Loucy (cell line): ENCODE measurements at regions not wholly inside any gene's neighbourhood (a gene's known extent, or its start where the extent isn't known, plus 50 kb on each side); places are given as distances from the start of the nearest gene placed in this dataset.

Experiments used
- H2AFZ ChIP-seq: fragments of 200-600 bp; sonication (generic); 2 replicates; pipeline ENCODE4 v1.6.0; 2016; ENCODE audit warnings: antibody characterized with exemption, mild to moderate bottlenecking, low read length, moderate library complexity
- H3F3A ChIP-seq: fragments of 200-600 bp; 2 replicates; pipeline ENCODE4 v1.6.0; 2016; ENCODE audit warnings: antibody characterized with exemption, low read depth, mild to moderate bottlenecking
- H3K27me3 ChIP-seq: fragments of 200-600 bp; sonication (generic); 2 replicates; pipeline ENCODE4 v1.6.1; 2014; ENCODE audit warnings: low read length, mild to moderate bottlenecking; ENCODE audit not compliant: insufficient read depth, poor library complexity, severe bottlenecking
- H3K36me3 ChIP-seq: fragments of 200-600 bp; sonication (generic); 2 replicates; pipeline ENCODE4 v1.6.1; 2016; ENCODE audit warnings: low read length; ENCODE audit not compliant: insufficient read depth
- H3K4me1 ChIP-seq: fragments of 200-600 bp; sonication (generic); 2 replicates; pipeline ENCODE4 v1.5.1; 2014; ENCODE audit warnings: low read length, mild to moderate bottlenecking; ENCODE audit not compliant: insufficient read depth, poor library complexity, severe bottlenecking
- H3K4me2 ChIP-seq: fragments of 200-600 bp; sonication (generic); 2 replicates; pipeline ENCODE4 v1.6.0; 2014; ENCODE audit warnings: antibody characterized with exemption, low read length, low read depth, mild to moderate bottlenecking; ENCODE audit not compliant: poor library complexity, severe bottlenecking
- H3K4me3 ChIP-seq: fragments of 200-600 bp; sonication (generic); 2 replicates; pipeline ENCODE4 v1.5.1; 2014; ENCODE audit warnings: low read length, mild to moderate bottlenecking, mixed read lengths; ENCODE audit not compliant: poor library complexity, severe bottlenecking
- H3K79me2 ChIP-seq: fragments of 200-600 bp; sonication (generic); 2 replicates; pipeline ENCODE4 v1.6.1; 2014; ENCODE audit warnings: low read length; ENCODE audit not compliant: insufficient read depth
- H3K9ac ChIP-seq: fragments of 200-600 bp; sonication (generic); 2 replicates; pipeline ENCODE4 v1.6.0; 2014; ENCODE audit warnings: mild to moderate bottlenecking, low read depth, low read length, moderate library complexity; ENCODE audit not compliant: poor library complexity, severe bottlenecking
- H3K9me2 ChIP-seq: fragments of 200-600 bp; sonication (generic); replicated peaks from 2 replicates; pipeline ENCODE4 v1.6.1; 2016; ENCODE audit warnings: low read depth, low read length, mixed read lengths
- H3K9me3 ChIP-seq: fragments of 200-600 bp; sonication (generic); 2 replicates; pipeline ENCODE4 v1.6.1; 2014; ENCODE audit warnings: mild to moderate bottlenecking, antibody characterized with exemption, low read length, low read depth; ENCODE audit not compliant: insufficient read depth
- H4K20me1 ChIP-seq: fragments of 200-600 bp; sonication (generic); 2 replicates; pipeline ENCODE4 v1.6.0; 2014; ENCODE audit warnings: antibody characterized with exemption, low read length, mild to moderate bottlenecking; ENCODE audit not compliant: insufficient read depth, poor library complexity, severe bottlenecking
- EZH2phosphoT487 ChIP-seq: fragments of 200-600 bp; IDR thresholded peaks from 2 replicates; pipeline ENCODE4 v1.6.1; 2018; ENCODE audit warnings: antibody characterized with exemption, mild to moderate bottlenecking, moderate library complexity, borderline replicate concordance
- TF ChIP-seq, protein P1 (sequence below): fragments of 200-600 bp; sonication (generic); conservative IDR thresholded peaks from 2 replicates; pipeline ENCODE4 v1.5.1; 2014; ENCODE audit warnings: mild to moderate bottlenecking, antibody characterized with exemption, low read length

DNA sequence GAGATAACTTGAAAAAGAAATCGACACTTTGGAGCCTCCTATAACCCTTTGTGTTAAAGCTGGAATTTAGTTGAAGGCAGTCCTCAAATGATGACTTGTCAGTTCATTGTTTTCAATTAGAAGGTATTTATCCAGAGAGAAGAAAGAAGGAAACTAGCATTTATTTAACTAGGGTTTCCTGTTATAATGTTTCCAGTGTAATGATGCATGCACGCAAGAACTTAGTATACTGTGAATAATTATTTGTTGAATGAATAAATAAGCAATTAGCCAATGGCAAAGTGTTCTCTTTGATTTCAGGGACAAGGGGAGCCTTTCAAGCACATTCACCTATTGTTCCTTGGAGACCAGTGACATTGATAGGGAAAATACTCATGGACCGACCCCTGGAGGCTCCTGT is 307.4 kb downstream of the KLF5 start:
- H4K20me1 ChIP-seq: no peaks in the 10 kb centered on the region
- no peaks in the 10 kb centered on the region for H3K9me3 ChIP-seq
- no peaks in the 10 kb centered on the region for H3K9me2 ChIP-seq
- H3K27me3 ChIP-seq: no peaks in the 10 kb centered on the region
- no peak overlapping the region for H3K4me3 ChIP-seq
- no peaks in the 10 kb centered on the region for H3K36me3 ChIP-seq
- no peak overlapping the region for H3K4me2 ChIP-seq
- TF ChIP-seq EZH2phosphoT487: no peak
- TF ChIP-seq, protein P1, sequence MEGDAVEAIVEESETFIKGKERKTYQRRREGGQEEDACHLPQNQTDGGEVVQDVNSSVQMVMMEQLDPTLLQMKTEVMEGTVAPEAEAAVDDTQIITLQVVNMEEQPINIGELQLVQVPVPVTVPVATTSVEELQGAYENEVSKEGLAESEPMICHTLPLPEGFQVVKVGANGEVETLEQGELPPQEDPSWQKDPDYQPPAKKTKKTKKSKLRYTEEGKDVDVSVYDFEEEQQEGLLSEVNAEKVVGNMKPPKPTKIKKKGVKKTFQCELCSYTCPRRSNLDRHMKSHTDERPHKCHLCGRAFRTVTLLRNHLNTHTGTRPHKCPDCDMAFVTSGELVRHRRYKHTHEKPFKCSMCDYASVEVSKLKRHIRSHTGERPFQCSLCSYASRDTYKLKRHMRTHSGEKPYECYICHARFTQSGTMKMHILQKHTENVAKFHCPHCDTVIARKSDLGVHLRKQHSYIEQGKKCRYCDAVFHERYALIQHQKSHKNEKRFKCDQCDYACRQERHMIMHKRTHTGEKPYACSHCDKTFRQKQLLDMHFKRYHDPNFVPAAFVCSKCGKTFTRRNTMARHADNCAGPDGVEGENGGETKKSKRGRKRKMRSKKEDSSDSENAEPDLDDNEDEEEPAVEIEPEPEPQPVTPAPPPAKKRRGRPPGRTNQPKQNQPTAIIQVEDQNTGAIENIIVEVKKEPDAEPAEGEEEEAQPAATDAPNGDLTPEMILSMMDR: no peak
- H2AFZ ChIP-seq: no peak overlapping the region
- no peak overlapping the region for H3K9ac ChIP-seq
- H3F3A ChIP-seq: no peaks in the 10 kb centered on the region
- no peaks in the 10 kb centered on the region for H3K4me1 ChIP-seq
- no peaks in the 10 kb centered on the region for H3K79me2 ChIP-seq

DNA sequence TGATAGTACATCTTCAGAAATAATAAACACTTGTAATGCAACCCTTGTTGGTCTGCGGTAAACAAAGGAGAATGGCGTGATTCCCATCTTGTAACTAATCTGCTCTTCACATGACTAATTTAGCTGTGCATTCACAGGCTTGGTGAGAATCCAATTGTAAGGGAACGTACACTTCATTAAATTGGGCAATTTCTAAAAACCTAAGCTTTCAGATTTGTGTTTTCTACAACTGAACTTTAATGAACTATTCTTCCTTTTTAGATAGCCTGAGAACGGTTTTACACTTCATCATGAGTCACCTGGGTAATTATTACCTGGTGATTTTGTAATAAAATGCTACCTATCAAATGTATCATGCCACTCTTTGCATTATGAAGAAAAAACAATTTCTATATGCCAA is 306.9 kb downstream of the KLF5 start:
- no peaks in the 10 kb centered on the region for H3F3A ChIP-seq
- H3K4me3 ChIP-seq: no peak overlapping the region
- no peaks in the 10 kb centered on the region for H3K79me2 ChIP-seq
- H3K36me3 ChIP-seq: no peaks in the 10 kb centered on the region
- H3K9ac ChIP-seq: no peak overlapping the region
- no peaks in the 10 kb centered on the region for H4K20me1 ChIP-seq
- H2AFZ ChIP-seq: no peak overlapping the region
- H3K9me3 ChIP-seq: no peaks in the 10 kb centered on the region
- TF ChIP-seq EZH2phosphoT487: no peak
- TF ChIP-seq, protein P1: no peak
- H3K4me1 ChIP-seq: no peaks in the 10 kb centered on the region
- H3K27me3 ChIP-seq: no peaks in the 10 kb centered on the region
- no peaks in the 10 kb centered on the region for H3K9me2 ChIP-seq
- no peak overlapping the region for H3K4me2 ChIP-seq

DNA sequence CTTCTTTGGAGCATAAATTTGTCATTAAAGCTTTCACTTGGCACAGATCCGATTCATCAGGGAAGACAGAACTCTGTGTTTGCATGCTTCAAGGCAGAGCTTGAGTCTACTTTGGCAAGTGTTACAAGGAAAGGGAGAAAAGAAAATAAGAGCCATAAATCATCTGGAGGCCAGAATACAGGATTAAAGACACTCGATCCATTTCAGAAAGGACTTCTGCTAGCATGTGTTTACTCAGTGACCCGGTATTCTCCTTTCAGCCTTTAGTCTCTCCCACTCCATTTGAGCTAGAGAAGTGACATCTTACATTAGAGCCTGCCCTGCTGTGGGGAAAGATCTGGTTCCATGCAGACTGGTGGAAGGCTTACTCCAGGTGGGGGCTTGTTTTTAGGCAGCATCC is 306.4 kb downstream of the KLF5 start:
- Histone ChIP-seq H3K4me2 (no peak overlapping the region), H2AFZ (no peak overlapping the region), H4K20me1 (no peaks in the 10 kb centered on the region), H3K9me2 (no peaks in the 10 kb centered on the region), H3K79me2 (no peaks in the 10 kb centered on the region), H3K4me3 (no peak overlapping the region), H3K9me3 (no peaks in the 10 kb centered on the region), H3F3A (no peaks in the 10 kb centered on the region), H3K4me1 (no peaks in the 10 kb centered on the region), H3K36me3 (no peaks in the 10 kb centered on the region), H3K27me3 (no peaks in the 10 kb centered on the region), H3K9ac (no peak overlapping the region)
- TF ChIP-seq EZH2phosphoT487: no peak
- TF ChIP-seq, protein P1: no peak
